DND-41 (cell line): ENCODE measurements at regions not wholly inside any gene's neighbourhood (a gene's known extent, or its start where the extent isn't known, plus 50 kb on each side); places are given as distances from the start of the nearest gene placed in this dataset.

Source experiments
- ATAC-seq: fragments of 200-7000 bp; cut with Tn5 transposase; 3 replicates; pipeline ENCODE4 v1.9.1; 2021; ENCODE audit warnings: low read depth; ENCODE audit not compliant: insufficient read depth
- DNase-seq: peaks from one replicate; pipeline ENCODE4 v3.0.0-alpha.2; 2020
- H2AFZ ChIP-seq: 2 replicates; pipeline ENCODE4 v1.6.0; 2012; ENCODE audit warnings: low read depth, low read length
- H3K27ac ChIP-seq: 2 replicates; pipeline ENCODE4 v1.5.1; 2012; ENCODE audit warnings: low read length, inconsistent platforms
- H3K27me3 ChIP-seq: fragments of 200-600 bp; sonication (generic); 2 replicates; pipeline ENCODE4 v1.6.0; 2012; ENCODE audit warnings: low read length, mild to moderate bottlenecking, inconsistent platforms; ENCODE audit not compliant: insufficient read depth, poor library complexity
- H3K36me3 ChIP-seq: 2 replicates; pipeline ENCODE4 v1.5.1; 2012; ENCODE audit warnings: low read length, inconsistent platforms; ENCODE audit not compliant: insufficient read depth
- H3K4me1 ChIP-seq: 2 replicates; pipeline ENCODE4 v1.5.1; 2012; ENCODE audit warnings: mild to moderate bottlenecking, low read length; ENCODE audit not compliant: insufficient read depth
- H3K4me2 ChIP-seq: 2 replicates; pipeline ENCODE4 v1.6.0; 2012; ENCODE audit warnings: mild to moderate bottlenecking, moderate library complexity, low read length, inconsistent platforms; ENCODE audit not compliant: insufficient read depth
- H3K4me3 ChIP-seq, 2 experiments: fragments of 200-600 bp in 1 of 2; shearing (Covaris generic) in 1 of 2; 2 replicates each; pipeline ENCODE4 v1.5.1; 2012 to 2016; ENCODE audit warnings: inconsistent platforms in 2 of 2, low read length in 2 of 2, mild to moderate bottlenecking in 2 of 2, low read depth in 1 of 2, moderate library complexity in 1 of 2
- H3K79me2 ChIP-seq: 2 replicates; pipeline ENCODE4 v1.6.0; 2012; ENCODE audit warnings: low read length, inconsistent platforms; ENCODE audit not compliant: insufficient read depth
- H3K9ac ChIP-seq: 2 replicates; pipeline ENCODE4 v1.6.0; 2012; ENCODE audit warnings: low read depth, mild to moderate bottlenecking, inconsistent platforms, low read length, moderate library complexity
- H3K9me3 ChIP-seq: 2 replicates; pipeline ENCODE4 v1.5.1; 2012; ENCODE audit warnings: low read length, moderate library complexity, mild to moderate bottlenecking, inconsistent platforms; ENCODE audit not compliant: insufficient read depth, severe bottlenecking
- H4K20me1 ChIP-seq: 2 replicates; pipeline ENCODE4 v1.6.0; 2012; ENCODE audit warnings: low read length; ENCODE audit not compliant: insufficient read depth
- CTCF ChIP-seq: IDR thresholded peaks from 2 replicates; pipeline ENCODE4 v1.5.1; 2012; ENCODE audit warnings: borderline replicate concordance, low read length, moderate library complexity, mild to moderate bottlenecking; ENCODE audit not compliant: poor library complexity, severe bottlenecking; ENCODE audit errors: extremely low read depth
- EZH2 ChIP-seq: IDR thresholded peaks from 3 replicates; pipeline ENCODE4 v1.6.1; 2012; ENCODE audit warnings: borderline replicate concordance, low read depth, mild to moderate bottlenecking, moderate library complexity, low read length, inconsistent platforms; ENCODE audit not compliant: severe bottlenecking

DNA sequence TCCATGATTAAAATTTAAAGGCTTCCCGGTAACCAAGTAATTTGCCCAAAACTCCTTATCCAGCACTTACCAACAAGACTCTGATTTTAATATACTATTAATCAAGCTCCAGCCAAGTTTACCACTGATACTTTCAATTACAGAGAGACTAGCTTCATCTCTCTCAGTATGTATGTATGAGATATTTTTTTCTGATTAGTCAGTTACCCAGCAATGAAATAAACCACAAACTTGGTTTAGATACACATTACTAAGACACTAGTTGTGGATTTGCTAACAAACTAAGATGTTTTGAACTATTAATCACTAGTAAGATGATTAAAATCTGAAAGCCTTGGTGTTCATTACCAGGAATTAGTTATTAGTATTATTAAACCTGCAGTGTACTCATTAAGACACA lies 1272.2 kb upstream of the ACVR2A start:
- Histone ChIP-seq H3K79me2 (no peaks in the 10 kb centered on the region), H3K9ac (no peak overlapping the region), H3K4me3 (no peak overlapping the region), H3K36me3 (no peaks in the 10 kb centered on the region), H3K4me2 (no peak overlapping the region), H3K9me3 (no peaks in the 10 kb centered on the region), H2AFZ (no peak overlapping the region), H4K20me1 (no peaks in the 10 kb centered on the region), H3K27ac (no peak overlapping the region), H3K27me3 (no peaks in the 10 kb centered on the region), H3K4me1 (no peaks in the 10 kb centered on the region)
- DNase-seq, result no peak
- TF ChIP-seq EZH2 (no peak), CTCF (no peak)
- ATAC-seq, result no peak

GRCh38 chr2:146561996-146562395 lies 1282.8 kb upstream of the ACVR2A start:
- H3K9ac ChIP-seq, result no peak overlapping the region
- no peaks in the 10 kb centered on the region for H3K4me1 ChIP-seq
- H4K20me1 ChIP-seq, result no peaks in the 10 kb centered on the region
- no peak overlapping the region for H3K27ac ChIP-seq
- no peaks in the 10 kb centered on the region for H3K27me3 ChIP-seq
- no peaks in the 10 kb centered on the region for H3K9me3 ChIP-seq
- no peaks in the 10 kb centered on the region for H3K36me3 ChIP-seq
- no peak overlapping the region for H2AFZ ChIP-seq
- no peak for DNase-seq
- H3K79me2 ChIP-seq, result no peaks in the 10 kb centered on the region
- ATAC-seq, result no peak
- H3K4me3 ChIP-seq, result no peak overlapping the region
- H3K4me2 ChIP-seq, result no peak overlapping the region
- TF ChIP-seq EZH2 (no peak), CTCF (no peak)

DNA sequence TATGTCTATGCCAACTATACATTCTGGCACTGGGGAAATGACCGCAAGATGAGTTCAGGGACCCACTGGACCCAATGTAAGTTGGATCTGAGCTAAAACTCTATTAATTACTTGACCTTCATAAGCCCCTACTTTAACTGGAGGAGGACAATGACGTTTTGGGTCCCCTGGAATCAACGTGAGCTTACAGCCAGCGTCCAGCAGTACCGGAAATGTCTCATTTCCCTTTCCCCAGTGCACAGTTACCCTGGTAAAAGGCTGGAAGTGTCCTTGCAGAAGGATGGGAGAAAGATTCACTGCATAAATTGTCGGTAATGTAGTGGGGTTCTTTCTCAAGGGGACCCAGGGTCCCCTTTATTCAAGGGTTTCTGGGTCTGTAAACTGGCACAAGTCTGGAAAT lies 1297.6 kb upstream of the ACVR2A start:
- Histone ChIP-seq H3K9ac (no peak overlapping the region), H3K36me3 (no peaks in the 10 kb centered on the region), H3K4me2 (no peak overlapping the region), H2AFZ (no peak overlapping the region), H3K27me3 (no peaks in the 10 kb centered on the region), H3K4me3 (no peak overlapping the region), H3K4me1 (no peaks in the 10 kb centered on the region), H4K20me1 (no peaks in the 10 kb centered on the region), H3K27ac (no peak overlapping the region), H3K9me3 (no peaks in the 10 kb centered on the region), H3K79me2 (no peaks in the 10 kb centered on the region)
- no peak for TF ChIP-seq EZH2
- no peak for TF ChIP-seq CTCF
- no peak for DNase-seq
- no peak for ATAC-seq

DNA sequence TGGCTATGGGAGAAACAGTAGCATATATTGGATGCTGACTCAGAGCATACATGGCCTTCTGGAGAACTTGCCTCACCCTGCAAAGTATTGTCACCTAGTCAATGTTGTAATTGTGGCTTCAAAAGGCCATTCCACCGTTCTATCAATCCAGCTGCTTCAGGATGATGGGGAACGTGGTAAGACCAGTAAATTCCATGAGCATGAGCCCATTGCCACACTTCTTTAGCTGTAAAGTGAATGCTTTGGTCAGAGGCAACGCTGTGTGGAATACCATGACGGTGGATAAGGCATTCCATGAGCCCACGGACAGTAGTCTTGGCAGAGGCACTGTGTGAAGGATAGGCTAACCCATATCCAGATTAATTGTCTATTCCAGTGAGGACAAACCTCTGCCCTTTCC lies 1300.1 kb upstream of the ACVR2A start:
- H2AFZ ChIP-seq, result no peak overlapping the region
- H3K4me3 ChIP-seq, result no peak overlapping the region
- no peak for TF ChIP-seq CTCF
- no peak for TF ChIP-seq EZH2
- no peaks in the 10 kb centered on the region for H3K79me2 ChIP-seq
- H3K36me3 ChIP-seq, result no peaks in the 10 kb centered on the region
- no peaks in the 10 kb centered on the region for H4K20me1 ChIP-seq
- no peaks in the 10 kb centered on the region for H3K27me3 ChIP-seq
- no peaks in the 10 kb centered on the region for H3K9me3 ChIP-seq
- H3K9ac ChIP-seq, result no peak overlapping the region
- no peak overlapping the region for H3K27ac ChIP-seq
- DNase-seq (no peak), ATAC-seq (no peak)
- no peaks in the 10 kb centered on the region for H3K4me1 ChIP-seq
- H3K4me2 ChIP-seq, result no peak overlapping the region
